ENCODE measurements at regions not wholly inside any gene's neighbourhood (a gene's known extent, or its start where the extent isn't known, plus 50 kb on each side); places are given as distances from the start of the nearest gene placed in this dataset.
A peak's percentile ranks its signal among the peaks of the same experiment; 100 is the strongest.

DNA sequence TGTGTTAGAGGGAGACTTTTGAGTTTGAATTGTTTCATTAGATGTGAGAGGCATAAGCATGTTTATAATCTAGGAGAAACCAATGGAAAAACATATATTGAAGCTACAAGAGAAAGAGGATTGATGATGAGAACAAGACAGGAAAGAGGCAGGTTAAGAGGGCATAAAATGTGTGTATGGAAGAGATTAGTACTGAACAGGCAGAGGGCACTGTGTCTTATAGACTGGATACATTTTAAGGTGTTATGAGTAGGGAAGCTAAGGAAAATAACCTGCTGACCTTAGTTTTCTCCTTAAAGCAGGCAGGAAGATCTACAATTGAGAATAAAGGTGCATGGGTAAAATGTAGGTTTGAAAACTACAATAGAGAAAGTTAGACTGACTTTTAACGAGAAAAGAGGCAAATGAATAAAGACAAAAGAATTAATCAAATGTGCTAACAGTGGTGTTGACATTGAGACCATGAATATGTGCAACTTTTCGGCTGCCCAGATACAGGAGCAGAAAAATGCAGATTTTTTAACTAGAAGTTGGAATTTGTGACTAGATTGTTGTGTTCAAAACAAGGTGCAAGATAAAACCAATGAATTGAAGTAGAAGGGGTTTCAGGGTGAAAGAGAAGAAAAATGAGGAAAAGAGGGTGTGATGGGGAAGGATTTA, 846.3 kb downstream of the HACE1 start:
- Histone ChIP-seq H3K18ac (ENCODE audit: extremely low read depth, low read length) (no peak overlapping the region), H3K9me3 (ENCODE audit: insufficient read depth in 2 of 2, low read depth in 1 of 2, low read length in 1 of 2) (no peaks in the 10 kb centered on the region), H3K4me3 (ENCODE audit: extremely low read depth in 1 of 4, insufficient read depth in 2 of 4, low read depth in 3 of 4, low read length in 4 of 4) (no peak overlapping the region), H3K27ac (ENCODE audit: low read depth, low read length) (no peak overlapping the region), H3K4me1 (replicated peaks in 1 of 4; ENCODE audit: control insufficient read depth in 3 of 4, insufficient read depth in 4 of 4, low read length in 3 of 4) (peaks cover 0 to 3% (median 0%) of the 10 kb centered on the region in 4 experiments; a peak in 1 of 7 replicates), H3K4me2 (ENCODE audit: insufficient read depth in 1 of 2, low read depth in 2 of 2, low read length in 2 of 2) (peak overlapping the region; percentile 13 to 22; a peak in 1 of 4 replicates), H2BK15ac (ENCODE audit: low read length) (no peak overlapping the region), H3K79me1 (ENCODE audit: low read depth, low read length) (no peaks in the 10 kb centered on the region), H2BK120ac (replicated peaks; ENCODE audit: low read depth, low read length) (no peak overlapping the region), H2BK12ac (ENCODE audit: low read depth, low read length) (no peak overlapping the region), H3K36me3 (ENCODE audit: control insufficient read depth in 2 of 4, insufficient read depth in 4 of 4, low read length in 3 of 4) (no peaks in the 10 kb centered on the region), H2AFZ (ENCODE audit: low read length) (no peak overlapping the region), H4K20me1 (replicated peaks in 1 of 2; ENCODE audit: control insufficient read depth in 1 of 2, insufficient read depth in 2 of 2, low read length in 2 of 2) (no peaks in the 10 kb centered on the region), H4K8ac (ENCODE audit: extremely low read depth, insufficient read depth, low read length) (no peak overlapping the region), H3K23ac (ENCODE audit: insufficient read length) (no peak overlapping the region), H3K27me3 (replicated peaks in 1 of 4; ENCODE audit: control insufficient read depth in 3 of 4, extremely low read depth in 1 of 4, insufficient read depth in 3 of 4, low read length in 3 of 4) (no peaks in the 10 kb centered on the region), H3K14ac (ENCODE audit: insufficient read length) (no peak overlapping the region), H4K91ac (replicated peaks; ENCODE audit: insufficient read length, low read length) (no peak overlapping the region), H2AK5ac (ENCODE audit: low read depth, low read length) (no peak overlapping the region), H3K9ac (replicated peaks in 1 of 4; ENCODE audit: extremely low read depth in 1 of 4, low read depth in 3 of 4, low read length in 3 of 4) (no peak overlapping the region), H3K4ac (replicated peaks; ENCODE audit: insufficient read length, low read depth, low read length) (no peak overlapping the region), H2BK20ac (ENCODE audit: low read length) (no peak overlapping the region), H3K23me2 (ENCODE audit: low read depth, low read length) (no peaks in the 10 kb centered on the region), H2BK5ac (ENCODE audit: low read depth, low read length) (no peak overlapping the region), H3K56ac (replicated peaks; ENCODE audit: insufficient read length, low read depth, low read length) (no peak overlapping the region), H3K79me2 (ENCODE audit: control insufficient read depth in 1 of 2, insufficient read depth in 2 of 2, low read length in 2 of 2) (no peaks in the 10 kb centered on the region), H4K5ac (ENCODE audit: insufficient read length, low read depth, low read length) (no peak overlapping the region)
- DNase-seq (ENCODE audit: low read depth in 1 of 2, low spot score in 2 of 2) (no peak), FAIRE-seq (no peak)
- ChIA-PET POLR2A (ENCODE audit: partially characterized antibody) (no interaction called here), CTCF (ENCODE audit: partially characterized antibody) (no interaction called here)
- TF ChIP-seq RFX5 (IDR thresholded peaks at IDR 0.05; ENCODE audit: borderline replicate concordance, low read depth, low read length) (no peak), POU5F1 (IDR thresholded peaks at IDR 0.05; ENCODE audit: low read depth, low read length) (no peak), TBP (IDR thresholded peaks at IDR 0.05; ENCODE audit: low read depth, low read length) (no peak)
- 62% methylated on average over 2 of the region's 2 CpGs; no CpG with 5 or more reads in 1 of the 2 experiments for WGBS, 2 experiments (ENCODE audit: extremely low coverage in 1 of 2, insufficient coverage in 1 of 2, insufficient read length in 1 of 2, insufficient replicate concordance in 2 of 2, low coverage in 1 of 2, low lambda C conversion rate in 2 of 2, missing lambda C conversion rate in 1 of 2)

All from H1 (cell line).